ENCODE measurements at regions not wholly inside any gene's neighbourhood (a gene's known extent, or its start where the extent isn't known, plus 50 kb on each side); places are given as distances from the start of the nearest gene placed in this dataset.
A peak's percentile ranks its signal among the peaks of the same experiment; 100 is the strongest.

DNA sequence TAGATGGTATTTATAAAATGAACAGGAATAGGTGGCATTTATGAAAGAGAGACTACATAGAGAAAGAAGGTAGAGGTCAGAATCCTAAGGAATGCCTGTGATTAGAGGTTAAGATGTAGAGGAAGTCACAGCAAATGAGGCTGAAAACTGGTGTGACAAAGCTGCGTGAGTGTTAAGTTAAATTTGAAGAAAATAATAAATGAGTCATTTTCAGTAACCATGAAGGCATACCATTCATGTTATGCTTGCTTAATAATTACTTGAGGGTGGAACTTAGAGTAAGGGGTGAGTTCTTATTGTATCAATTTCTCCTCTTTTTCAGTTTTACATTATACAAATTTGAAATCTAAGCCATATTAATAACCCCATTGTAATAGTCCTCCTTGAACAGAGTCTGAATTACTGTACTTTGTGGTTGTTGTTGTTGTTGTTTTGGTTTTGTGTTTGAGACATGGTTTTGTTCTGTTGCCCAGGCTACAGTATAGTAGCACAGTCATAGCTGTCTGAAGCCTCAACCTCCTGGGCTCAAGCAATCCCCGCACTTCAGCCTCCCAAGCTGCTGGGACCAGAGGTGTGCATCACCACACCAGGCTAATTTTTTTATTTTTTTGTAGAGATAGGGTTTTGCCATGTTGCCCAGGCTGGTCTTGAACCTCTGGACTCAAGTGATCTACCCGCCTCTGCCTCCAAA lies 761.5 kb downstream of the GALC start:
- peak; percentile 54 for DNase-seq

DNA sequence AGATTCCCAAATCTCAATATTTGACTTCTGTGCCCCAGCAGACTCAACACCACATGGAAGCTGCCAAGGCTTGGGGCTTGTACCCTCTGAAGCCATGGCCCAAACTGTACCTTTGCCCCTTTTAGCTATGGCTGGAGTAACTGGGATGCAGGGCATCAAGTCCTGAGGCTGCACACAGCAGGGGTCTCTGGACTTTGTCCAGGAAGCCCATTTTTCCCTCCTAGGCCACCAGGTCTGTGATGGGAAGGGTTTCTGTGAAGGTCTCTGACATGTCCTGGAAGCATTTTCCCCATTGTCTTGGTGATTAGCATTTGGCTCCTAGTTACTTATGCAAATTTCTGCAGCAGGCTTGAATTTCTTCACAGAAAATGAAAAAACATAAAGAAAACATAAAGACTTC lies 762.3 kb downstream of the GALC start:
- no peak for DNase-seq

DNA sequence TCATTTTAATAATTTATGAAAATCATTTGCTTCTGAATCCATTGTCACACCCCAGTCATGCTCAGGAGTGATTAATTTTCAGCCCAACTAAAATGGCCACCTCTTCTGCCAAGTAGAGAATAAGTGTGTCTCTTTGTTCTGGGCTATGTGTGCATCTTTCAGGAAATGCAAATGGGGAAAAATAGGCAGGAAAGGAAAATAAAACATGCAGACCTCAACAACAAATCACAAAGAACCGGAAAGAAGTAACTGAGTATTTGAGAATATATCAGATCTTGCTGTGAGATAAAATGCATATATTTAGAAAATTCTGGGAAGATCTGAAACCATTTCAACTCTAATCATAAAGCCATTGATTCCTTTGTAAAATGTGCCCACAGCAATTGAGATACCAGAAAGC lies 763.9 kb downstream of the GALC start:
- no peak for DNase-seq

DNA sequence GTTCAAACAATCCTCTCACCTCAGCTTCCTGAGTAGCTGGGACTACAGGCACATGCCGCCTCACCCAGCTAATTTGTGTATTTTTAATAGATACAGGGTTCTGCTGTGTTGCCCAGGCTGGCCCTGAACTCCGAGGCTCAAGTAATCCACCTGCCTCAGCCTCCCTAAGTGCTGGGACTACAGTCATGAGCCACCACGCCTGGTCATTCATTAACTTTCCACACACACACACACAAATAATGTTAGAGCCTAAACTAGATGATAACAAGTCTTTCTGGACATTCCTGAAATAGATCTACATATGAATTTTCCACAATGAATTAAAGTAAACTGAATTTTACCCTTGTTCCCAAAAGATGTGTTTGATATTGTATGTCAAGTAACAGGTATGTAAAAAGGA lies 776.0 kb downstream of the GALC start:
- DNase-seq, result no peak

DNA sequence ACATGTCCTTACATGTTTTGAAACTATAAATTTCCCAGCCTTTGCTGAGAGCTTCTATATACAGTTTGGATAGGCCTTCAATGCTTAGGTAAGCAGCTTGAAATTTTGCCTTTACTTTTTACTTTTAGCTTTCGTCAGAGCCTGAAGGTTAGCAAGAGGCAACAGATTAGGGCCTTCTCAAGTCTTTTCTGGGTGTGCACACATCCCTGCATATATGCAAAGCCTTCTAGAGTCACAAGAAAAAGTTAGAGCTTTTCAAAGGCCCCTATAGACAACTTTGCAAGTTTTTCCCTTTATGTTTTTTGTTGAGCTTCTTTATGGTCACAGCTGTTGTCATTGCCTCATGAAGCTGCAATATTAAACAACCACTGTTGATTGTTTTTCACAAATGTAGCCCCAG lies 778.4 kb downstream of the GALC start:
- DNase-seq, result no peak

DNA sequence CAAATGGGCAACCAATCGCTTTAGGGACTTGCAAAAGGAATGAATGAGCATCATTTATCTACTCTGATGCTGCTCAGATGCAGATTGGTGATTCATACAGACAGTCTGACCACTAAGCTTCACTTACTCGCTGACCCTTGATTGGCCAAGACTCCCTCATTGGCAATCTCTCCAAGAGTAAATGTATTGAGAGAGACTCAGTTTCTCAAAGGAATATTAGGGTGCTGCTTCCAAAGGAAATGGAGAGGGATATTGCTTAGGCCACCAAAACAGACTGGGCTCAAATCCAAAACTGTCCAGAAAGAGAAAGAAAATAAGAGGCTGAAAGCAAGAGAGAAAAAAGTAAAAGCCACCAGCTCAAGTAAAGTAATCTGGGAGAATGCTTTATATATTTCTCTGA lies 785.2 kb downstream of the GALC start:
- no peak for DNase-seq

DNA sequence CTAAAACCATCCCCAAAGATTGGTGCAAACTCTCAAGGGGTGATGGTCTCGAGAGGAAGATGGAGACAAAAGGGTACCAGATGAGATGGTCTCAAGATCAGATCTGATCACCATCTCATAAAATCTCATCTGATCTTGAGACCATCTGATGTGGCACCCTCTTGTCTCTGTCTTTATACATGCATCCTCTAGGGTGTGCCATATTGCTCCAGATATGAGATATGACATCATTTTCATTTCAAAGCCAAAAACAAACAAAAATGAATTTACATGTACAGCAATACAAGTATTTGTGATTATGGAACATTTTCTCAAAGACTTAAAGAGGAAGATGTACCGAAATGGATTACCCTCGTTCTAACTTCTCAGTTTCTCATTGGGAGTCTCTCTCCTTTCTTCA lies 787.2 kb downstream of the GALC start:
- DNase-seq, result no peak

DNA sequence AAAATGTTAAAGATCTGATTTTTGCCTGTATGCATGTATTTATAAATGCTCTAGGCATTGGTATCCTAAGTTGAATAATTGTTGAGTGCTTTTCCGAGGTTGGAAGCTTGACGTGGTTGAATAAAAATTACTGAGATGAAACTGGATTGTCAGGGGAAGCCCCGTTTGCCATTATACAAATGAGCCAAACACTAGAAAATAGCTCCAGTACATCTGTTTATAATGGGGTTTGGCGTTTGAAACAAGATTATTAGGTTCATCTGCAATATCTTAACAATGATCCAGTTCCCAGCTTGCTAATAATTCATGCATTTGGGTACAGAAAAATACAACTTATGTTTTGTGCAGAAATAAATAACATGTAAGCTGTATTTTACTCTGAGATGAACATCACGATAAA lies 789.6 kb downstream of the GALC start:
- no peak for DNase-seq

DNA sequence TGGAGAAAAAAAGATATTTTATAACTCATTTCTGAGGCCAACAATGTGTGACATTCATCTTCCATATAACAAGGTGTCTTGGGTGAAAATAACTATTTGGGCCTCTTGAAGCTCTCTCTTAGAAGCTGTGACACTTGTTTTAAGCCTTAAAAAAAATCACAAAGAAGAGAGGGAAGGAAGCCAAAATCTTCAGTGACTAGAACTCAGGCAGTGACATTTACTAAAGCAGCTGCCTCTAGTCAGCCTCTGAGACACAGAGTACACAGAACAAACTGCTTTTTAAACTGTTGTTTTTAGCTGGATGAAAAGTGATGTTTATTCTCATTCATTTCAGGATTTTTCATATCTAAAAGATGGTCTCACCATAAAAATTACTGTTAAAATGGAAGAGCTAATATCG lies 793.6 kb downstream of the GALC start:
- no peak for DNase-seq

DNA sequence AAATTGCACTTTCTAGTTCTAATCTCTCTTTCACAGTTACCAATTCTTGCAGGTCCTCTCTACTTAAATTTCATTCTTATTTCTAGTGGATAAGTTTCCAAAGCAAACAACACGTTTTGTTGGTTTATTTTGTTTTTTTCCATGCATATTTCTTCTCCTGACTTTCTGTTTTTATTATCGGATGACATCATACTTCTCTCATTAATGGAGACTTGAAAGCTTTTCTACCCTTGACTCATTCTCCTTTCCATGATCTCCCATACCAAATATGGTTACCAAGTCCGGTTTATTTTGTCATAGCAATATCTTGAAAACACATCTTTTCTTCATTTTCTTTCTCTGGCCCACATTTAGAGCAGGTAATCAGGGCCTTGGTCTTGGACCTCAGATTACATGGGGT lies 796.5 kb downstream of the GALC start:
- DNase-seq, result peak; percentile 51

DNA sequence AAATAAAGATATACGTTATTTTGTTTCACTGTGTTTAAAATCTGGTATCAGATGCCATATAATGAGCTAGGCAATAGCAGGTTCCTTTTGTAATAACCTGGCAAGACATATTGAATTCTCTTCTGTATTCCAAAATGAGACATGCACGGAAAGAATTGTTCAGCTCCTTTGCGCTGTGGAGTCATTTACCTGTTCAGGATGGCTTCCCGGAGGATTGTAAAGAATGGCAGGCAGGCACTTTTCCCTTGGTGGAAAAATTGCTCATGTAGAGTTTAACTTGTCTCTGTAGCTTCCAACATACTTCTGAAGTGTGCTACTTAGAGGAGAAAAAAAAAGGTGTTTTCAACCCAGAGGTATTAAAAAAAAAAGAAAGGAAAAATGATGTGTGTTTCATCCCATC lies 805.2 kb downstream of the GALC start:
- no peak for DNase-seq

DNA sequence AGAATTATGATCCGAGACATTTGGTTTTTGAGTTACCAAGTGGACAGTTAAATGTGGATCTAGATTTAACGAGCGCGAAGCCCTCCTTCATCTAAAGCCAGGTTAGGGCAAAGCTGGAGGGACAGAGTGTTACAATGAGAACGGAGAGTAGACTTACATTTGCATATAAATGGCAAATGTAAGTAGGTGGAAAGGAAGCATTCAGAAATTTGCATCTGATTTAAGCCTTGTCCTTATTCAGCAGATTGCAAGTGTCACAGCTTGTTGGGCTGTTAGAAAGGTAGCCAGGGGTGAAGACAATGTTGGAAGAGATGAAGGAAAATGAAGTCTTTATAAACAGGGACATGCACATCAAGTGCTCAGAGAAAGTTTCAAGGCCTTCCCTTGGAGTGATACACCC lies 806.2 kb downstream of the GALC start:
- no peak for DNase-seq

DNA sequence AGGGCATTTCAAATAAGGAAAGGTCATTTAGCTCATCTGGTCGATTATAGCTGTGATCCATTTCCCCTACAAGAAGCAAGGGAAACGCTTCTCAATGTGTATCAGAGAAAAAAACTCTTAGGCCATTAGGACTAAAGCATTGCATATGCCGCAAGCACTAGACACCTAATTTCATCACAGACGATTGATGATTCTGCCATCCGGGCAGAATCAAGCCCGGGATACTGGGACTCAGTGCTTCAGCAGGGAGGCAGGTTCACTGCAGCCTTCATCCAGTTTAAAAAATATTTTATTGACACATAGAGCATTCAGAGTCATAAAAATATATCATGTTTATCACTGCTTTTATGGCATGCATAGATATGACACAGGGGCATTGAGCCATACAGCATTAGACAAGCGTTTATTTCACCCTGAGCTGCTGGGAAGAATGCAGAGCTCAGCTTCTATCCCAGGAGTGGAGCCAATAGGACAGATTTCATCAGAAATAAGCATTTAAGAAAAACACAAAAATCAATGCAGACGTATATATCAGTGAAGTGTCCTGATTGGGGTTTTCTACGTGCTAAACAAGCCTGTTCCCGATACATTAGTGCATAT lies 806.9 kb downstream of the GALC start:
- DNase-seq, result no peak

DNA sequence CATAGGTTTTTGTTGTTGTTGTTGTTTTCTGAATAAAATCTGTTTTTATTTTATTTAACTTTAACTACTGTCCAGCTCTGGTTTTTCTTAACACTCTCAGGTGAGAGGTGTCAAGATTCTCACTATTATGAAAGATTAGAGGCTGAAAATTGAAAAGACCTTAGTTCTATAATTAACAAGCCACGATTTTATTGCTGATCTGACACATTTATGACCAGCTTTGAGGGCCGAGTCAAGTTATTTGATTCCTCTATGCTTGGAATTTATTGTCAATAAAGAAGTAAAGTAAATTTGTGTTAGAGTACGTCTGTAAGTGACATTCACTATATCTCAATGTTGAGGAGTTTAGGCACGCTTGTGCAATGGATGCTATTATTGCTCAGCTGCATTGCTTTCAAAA lies 808.8 kb downstream of the GALC start:
- DNase-seq, result no peak

DNA sequence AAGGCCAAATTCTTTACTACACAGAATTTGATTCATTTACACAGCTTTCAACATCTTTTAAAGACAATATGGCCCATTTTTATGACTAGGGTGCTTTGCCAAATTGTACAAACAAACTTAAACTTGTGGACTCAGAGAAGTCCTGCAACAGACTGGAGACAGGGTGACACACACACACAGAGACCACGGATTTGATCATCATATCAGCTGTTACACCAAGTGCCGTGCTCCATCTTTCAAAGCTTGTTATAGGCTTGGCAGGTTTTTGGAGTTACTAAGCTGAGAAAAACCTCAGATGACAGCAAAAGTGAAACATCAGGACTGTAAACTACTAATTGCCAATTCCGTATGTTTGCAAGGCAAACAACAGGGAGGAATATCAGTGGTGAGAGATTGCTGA lies 811.7 kb downstream of the GALC start:
- no peak for DNase-seq

DNA sequence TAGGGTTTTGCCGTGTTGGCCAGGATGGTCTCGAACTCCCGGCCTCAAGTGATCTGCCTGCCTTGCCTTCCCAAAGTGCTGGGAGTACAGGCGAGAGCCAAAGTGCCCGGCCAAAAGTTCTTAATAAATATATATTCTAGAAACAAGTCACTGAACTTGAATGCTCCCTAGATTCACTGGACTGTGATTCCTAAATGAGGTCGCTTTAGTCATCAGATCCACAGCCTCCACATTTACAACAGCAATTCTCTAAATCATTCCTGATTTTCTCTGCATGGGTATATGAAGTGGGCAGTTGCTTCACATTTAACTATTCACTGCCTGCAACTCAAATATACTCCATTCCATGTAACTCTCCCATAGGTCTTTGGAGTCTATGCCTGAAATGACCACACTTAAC lies 813.0 kb downstream of the GALC start:
- DNase-seq, result no peak

DNA sequence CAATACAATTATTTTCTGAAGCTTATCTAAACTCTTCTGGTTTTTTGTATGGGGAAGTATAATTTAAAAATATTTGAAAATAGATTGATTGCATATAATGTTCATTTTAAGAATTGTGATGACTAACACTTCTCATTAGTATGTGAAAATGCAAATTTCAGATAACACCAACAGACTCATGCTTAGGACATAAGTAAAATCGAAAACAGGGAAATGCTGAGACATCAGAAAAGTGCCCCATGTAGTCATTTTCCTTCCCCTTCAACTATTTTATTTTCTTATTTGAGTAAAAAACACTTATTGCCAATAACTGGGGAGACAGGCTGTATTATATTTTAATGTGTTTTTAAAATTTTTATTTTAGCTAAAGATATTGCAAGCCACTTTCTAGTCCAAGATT lies 814.7 kb downstream of the GALC start:
- DNase-seq, result no peak

DNA sequence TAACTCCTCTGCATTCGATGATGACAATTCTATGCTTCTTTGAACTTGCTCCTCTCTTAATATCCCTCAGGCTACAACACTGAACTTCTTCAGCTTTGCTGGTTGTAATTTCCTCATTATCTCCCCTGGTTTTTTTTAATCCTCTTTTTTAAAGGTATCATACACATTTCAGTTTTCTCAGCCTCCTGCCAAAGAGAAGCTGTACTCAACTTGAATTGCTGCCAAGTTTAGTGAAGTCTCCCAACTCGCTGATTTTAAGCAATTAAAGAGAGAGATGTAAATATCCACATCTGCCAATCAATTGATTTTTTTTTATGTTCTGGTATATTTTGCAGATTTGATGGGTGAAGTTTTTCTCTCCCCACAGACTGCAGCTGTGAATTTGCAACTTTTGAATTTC lies 817.8 kb downstream of the GALC start:
- no peak for DNase-seq

DNA sequence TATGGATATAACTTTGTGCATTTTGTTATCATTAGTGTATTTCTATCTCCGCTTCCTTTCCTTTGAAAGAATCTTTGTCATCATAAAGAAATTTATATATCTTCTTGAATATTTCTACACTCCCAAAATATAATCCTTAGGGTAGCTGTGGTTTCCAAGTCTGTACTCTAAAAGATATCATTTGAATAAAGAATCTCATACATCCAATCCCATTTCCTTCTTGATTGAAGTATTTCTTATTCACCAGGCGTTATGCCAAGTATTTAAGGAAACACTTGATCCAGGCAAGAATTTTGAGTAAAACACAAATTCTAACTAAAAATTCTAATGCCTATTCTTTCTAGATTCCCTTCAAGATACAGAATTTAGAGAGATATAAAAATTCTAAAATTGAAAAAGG lies 821.8 kb downstream of the GALC start:
- DNase-seq, result peak; percentile 20

DNA sequence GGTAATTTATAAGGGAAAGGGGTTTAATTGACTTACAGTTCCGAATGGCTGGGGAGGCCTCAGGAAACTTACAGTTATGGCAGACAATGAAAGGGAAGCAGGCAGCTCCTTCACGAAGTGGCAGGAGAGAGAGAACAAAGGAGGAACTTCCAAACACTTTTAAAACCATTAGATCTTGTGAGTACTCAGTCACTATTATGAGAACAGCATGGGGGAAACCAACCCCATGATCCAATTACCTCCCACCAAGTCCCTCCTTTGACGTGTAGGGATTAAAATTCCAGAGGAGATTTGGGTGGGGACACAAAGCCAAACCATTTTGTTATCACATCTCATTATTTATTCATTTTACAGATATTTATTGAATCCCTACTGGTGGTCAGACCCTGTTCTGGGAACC lies 822.8 kb downstream of the GALC start:
- no peak for DNase-seq

DNA sequence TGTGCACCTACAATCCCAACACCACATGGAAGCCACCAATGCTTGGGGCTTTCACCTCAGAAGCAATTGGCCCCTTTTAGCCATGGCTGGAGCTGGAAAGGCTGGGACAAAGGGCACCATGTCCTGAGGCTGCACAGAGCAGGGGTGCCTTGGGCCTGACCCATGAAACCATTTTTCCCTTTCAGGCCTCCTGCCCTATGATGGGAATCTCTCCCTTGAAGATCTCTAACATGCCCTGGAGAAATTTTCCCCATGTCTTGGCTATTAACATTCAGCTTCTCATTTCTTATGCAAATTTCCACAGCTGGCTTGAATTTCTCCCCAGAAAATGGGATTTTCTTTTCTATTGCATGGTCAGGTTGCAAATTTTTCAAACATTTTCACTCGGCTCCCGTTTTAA lies 823.6 kb downstream of the GALC start:
- no peak for DNase-seq

DNA sequence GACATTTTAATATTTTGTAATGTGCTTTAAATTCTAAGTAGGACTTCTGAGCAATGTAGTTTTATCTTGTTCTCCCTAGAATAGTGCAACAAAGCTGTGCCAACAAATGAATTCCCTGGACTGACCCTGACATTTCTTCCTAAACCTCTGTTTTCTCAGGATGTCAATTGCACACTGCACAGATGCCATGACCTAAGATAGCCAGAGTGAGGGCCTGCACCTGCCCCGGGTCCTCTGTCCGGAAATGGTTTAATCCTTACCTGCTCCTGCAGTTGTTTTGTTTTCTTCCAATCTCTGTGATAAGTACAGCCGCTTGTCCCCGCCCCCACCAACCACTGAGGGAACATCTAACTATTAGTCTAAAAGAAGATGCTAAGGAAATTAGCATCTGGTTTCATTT lies 831.5 kb downstream of the GALC start:
- DNase-seq, result no peak

DNA sequence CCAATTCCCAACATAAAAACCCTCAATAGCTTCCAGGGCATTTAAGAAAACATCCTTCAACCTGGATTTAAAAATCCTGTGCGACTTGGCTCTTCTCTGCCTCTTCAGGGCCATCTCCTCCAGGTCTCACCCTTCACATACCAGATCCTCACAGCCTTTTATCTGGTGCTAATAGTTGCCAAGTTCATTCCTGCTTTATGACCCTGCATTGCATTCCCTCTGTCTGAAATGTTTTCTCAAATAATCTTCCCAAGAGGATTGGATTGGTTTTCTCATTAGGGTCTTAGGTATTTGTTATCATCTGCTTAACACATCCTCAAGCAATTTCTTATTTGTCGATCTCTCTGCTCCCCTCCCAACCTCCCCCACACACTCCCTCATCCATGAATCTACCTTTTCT lies 832.0 kb downstream of the GALC start:
- DNase-seq, result no peak

DNA sequence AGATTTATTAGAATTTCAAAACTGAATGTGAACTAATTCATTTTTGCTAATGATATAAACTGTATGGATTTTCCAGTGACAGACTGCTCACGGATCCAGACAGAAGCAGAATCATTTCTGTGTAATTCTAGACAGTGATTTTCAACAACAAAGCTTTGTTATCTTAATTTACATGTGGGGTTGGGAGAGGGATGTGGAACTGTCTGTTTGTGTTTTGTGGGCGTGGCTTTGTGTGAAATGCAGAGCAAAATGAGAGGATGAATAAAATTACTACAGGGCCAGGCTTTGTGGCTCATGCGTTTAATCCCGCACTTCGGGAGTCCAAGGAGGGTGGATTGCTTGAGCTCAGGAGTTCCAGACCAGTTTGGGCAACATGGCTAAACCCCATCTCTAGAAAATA lies 834.7 kb downstream of the GALC start:
- DNase-seq, result no peak

DNA sequence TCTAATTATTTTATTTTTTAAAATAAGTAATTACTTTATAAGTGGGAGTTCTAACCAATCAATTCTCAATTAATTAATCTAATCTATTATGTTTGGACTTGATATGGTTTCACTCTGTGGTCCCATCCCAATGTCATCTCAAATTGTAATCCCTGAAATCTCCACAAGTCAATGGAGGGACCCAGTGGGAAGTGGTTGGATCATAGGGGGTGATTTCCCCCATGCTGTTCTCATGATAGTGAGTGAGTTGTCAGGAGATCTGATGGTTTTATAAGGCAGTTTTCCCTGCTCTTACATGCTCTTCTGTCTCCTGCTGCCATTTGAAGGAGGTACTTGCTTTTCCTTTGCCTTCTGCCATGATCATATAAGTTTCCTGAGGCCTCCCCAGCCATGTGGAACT lies 836.1 kb downstream of the GALC start:
- DNase-seq, result no peak
